H54 (cell line): ENCODE measurements at regions not wholly inside any gene's neighbourhood (a gene's known extent, or its start where the extent isn't known, plus 50 kb on each side); places are given as distances from the start of the nearest gene placed in this dataset.

Experiments used
- DNase-seq: peaks from one replicate; pipeline ENCODE4 v3.0.0; 2011; ENCODE audit warnings: low spot score, mixed read lengths; ENCODE audit not compliant: insufficient read length
- FAIRE-seq: peaks from 3 replicates; lab custom pipeline; 2011; peaks lifted over from hg19 to GRCh38; lab: Jason Lieb, UNC
- POLR2A ChIP-seq: IDR thresholded peaks from 2 replicates; pipeline ENCODE4 v1.6.1; 2011; ENCODE audit warnings: low read depth, mild to moderate bottlenecking, low read length

DNA sequence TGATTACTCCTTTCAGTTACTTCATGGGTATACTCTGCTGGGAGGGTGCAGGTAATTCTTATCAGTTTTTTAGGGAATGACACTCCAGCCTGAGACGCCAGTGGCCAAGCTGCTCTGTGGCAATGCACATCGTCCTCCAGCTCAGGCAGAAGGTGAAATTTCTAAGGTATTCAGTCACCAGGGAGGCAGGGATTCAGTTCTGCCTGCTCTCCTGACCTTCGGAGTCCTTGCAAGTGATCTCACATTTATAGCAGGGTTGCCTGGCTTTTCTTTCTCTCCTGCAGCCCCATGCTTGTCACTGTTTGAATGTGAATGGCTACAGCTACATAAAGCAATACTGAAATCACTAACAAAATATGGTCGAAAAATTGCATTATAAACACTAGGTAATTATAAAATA lies 1447.5 kb downstream of the EFNB2 start:
- no peak for DNase-seq
- FAIRE-seq: peak; percentile 6
- no peak for TF ChIP-seq POLR2A

DNA sequence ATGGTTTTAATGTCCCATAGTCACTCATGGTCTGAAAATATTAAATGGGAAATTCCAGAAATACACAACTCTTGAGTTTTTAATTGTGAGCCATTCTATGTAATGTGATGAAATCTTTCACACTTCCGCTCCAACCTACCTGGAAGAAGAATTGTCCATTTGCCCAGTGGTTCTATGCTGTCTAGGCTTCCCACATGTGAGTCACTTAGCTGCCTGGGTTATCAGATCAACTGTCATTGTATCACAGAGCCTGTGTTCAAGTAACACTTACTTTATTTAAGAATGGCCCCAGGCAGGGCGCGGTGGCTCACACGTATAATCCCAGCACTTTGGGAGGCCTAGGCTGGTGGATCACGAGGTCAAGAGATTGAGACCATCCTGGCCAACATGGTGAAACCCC lies 1450.5 kb downstream of the EFNB2 start:
- FAIRE-seq (no peak), DNase-seq (no peak)
- no peak for TF ChIP-seq POLR2A

DNA sequence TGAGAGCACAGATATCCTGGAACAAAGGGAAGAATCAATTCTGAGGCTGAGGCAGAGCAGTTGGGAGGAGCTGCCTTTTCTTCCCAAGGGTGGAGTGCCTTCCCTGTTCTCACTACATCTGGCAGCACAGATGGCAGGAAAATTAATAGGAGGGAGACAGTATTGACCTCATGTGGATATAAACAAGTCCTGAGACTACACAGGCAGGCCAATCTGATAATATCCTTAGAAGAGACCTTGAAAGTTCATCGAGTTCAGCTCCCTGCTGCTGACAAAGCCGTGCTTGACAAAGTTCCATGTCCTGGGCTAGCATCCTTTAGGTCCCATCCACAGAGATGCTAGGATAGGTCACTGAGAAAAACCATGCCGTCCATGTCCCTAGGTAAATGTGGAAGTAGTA lies 1451.5 kb downstream of the EFNB2 start:
- no peak for TF ChIP-seq POLR2A
- FAIRE-seq (peak; percentile 20), DNase-seq (no peak)

DNA sequence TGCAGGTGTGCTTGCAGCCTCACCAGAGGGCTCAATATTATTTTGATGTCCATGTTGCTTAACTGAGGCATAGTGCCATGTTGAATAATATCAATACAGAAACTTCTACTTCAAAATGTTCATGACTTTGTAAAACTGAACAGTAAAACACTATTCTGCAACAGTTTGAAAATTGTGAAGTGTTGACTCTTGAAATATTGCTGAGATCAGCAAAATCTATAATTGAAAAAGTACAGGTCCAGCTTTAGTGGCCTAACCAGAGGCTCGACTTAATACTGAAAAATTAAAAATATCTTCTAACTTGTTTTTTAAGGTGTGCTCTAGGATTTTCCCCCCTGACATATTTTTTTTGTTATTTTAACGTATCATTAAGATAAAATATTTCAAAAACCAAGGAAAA lies 1460.7 kb downstream of the EFNB2 start:
- FAIRE-seq: peak; percentile 36
- no peak for TF ChIP-seq POLR2A
- DNase-seq: no peak

DNA sequence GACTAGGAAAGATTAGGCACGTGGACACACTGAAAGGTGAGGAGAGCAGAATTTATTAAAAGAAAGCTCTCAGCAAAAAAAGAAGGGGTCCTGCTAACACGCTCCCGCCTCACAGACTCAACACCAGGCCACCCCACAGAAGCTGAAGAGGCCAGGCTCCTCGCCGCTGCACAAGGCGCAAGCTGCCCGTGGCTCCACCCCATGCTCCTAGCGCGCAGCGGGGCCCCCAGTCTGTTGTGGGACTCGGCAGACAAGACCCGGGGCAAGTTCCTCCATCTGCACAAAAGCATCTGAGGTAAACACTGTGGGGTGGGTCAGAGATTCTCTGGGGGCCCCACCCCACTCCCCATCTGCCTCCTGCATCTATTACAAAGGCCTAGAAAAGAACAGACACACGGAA lies 1462.4 kb downstream of the EFNB2 start:
- DNase-seq: no peak
- no peak for FAIRE-seq
- no peak for TF ChIP-seq POLR2A

DNA sequence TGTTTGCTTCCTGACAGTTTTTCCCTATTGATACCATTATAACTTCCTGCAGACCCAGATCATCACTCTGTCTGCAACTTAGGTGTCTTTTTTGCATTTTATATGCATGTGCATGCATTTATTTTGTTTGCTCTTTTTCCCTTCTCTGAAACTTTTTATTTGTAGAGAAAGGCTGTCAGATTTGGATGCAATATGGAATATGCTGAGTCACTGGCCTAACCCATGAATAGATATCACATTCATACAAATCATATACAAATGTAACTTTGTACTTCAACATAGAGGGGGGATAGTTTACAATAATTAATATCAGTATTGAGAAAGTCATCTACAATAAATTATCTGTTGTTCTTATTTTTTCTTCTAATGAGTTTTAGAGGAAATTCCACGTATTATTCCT lies 1465.0 kb downstream of the EFNB2 start:
- peak; percentile 60 for FAIRE-seq
- no peak for DNase-seq
- TF ChIP-seq POLR2A: no peak

DNA sequence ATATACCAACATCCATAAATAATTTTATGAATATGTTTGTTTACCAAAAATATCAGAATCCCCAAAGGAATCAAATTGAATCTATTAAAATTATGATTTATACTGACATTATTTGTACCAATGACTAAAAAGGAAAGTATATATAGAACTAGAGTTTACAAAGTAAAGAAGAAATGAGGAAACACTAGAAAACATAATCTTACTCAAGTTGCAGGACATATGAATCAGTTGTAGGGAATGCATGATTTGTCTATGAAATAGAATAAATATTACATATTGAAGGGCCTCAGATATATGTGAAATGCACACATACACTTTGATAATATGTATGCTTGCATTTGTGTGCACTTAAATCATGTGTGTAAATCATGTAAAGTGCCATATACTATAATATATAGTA lies 1466.4 kb downstream of the EFNB2 start:
- FAIRE-seq: peak; percentile 15

DNA sequence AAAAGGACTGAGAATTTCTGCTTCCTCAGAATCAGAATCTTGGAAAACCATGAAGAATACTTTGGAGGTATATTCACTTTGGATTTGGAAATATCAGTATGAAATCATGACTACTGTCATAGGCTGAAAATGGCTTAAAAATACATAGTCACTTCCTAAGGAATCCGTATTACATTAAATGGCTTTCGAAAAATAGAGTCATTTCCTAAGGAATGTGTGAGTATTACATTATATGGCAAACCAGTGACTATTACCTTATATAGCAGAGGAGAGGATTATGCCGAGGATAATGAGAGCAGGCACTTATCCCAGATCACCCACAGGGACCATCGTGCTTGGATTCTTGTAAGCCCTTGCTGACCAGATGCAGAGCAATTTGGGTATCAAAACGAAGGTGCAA lies 1471.8 kb downstream of the EFNB2 start:
- peak; percentile 36 for FAIRE-seq
- TF ChIP-seq POLR2A: no peak
- no peak for DNase-seq

More for the DNA sequence above, 1466.4 kb downstream of the EFNB2 start:
- no peak for TF ChIP-seq POLR2A
- no peak for DNase-seq

DNA sequence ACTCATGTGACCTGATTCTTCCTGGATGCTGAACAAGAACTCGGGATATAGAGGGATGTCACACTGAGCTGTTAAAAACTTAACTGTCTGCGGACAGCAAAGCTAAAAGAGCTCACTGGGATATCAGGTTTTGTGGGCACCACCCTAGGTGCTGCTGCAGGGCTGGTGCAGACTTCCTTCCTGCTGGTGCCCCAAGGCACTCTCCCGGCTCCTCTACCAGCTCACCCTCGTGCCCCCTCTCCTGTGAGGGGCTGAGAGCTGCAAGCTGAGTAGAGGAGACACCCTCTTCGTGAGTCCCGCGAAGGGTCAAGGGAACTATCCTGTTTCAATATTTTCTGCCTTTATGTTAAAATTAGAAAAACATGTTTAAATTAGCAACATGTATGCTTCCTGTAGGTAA lies 1475.7 kb downstream of the EFNB2 start:
- DNase-seq (no peak), FAIRE-seq (no peak)
- TF ChIP-seq POLR2A: no peak

DNA sequence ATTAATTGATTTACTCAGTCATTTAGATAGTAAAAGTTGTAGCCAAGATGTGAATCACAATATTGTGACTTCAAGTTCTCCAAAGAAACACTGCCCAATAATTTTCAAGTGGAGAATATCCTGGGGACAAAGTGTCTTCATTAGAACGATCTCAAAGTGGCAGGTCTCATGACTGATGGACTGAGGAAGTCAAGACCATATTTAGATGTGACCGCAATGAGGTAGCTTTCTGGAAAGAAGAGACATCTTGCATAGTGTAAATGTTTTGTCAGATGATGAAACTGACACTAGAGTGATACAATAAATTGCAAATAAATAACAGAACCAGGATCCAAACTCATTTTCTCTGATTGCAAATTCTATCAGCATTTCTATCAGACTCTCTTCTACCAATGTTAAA lies 1476.9 kb downstream of the EFNB2 start:
- FAIRE-seq (peak; percentile 36), DNase-seq (no peak)
- no peak for TF ChIP-seq POLR2A

DNA sequence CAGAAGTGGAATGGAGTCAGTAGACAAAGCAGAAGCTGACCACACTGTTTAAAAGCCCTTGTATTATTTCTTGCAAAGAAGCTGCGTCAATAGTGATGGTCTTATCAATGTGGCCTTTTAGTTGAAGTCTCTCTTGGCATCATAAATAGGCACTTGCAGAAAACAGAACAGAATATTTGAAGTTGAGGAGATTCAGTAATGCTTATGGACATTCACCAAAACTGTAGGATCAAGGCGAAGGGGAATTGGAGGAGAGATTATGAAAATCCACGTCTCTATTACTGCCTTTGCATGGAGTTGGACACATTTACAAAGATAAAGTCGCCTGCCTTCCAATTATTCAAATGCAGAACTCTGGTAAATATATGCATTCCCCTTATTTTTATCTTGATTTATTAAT lies 1482.8 kb downstream of the EFNB2 start:
- FAIRE-seq: peak; percentile 36

DNA sequence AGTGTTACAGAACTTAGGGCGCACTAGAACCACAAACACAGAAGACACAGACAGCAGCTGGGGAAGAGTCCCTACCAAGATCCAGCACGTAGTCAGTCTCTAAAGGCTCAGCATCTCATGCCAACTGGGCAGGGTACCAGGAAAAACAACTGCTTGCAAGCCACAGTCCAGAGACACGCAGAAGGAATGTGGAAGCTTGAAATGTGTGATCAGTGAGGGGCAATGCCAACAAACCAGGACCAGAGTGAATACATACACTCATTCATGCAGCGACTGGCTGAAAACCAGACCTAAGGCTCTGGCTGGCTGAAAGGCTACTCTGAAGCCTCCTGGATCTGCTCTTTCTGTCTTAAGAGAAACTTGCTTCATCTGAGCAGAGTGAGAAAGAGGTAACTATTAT lies 1484.8 kb downstream of the EFNB2 start:
- FAIRE-seq: peak; percentile 76
- no peak for DNase-seq
- TF ChIP-seq POLR2A: no peak

More for the DNA sequence above, 1482.8 kb downstream of the EFNB2 start:
- no peak for TF ChIP-seq POLR2A
- no peak for DNase-seq

DNA sequence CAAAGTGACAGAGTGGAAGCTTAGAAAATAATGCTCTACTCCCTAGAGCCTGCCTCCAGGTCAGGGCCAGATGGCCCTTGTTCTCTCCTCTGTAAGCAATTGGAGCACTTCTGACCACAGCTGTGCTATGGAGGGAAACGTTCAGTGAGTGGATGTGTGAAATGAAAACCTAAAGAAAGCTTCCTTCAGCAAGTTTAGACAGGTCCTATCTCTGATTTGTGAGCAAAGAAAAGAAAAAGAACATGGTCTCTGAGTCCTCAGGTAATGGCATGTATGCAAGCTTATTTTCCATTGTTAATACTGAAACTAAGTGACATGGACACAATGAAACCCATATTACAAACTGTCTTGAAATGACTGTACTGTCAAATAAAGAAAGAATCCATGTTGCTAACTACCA lies 1486.8 kb downstream of the EFNB2 start:
- TF ChIP-seq POLR2A: no peak
- no peak for DNase-seq
- FAIRE-seq: peak; percentile 55

DNA sequence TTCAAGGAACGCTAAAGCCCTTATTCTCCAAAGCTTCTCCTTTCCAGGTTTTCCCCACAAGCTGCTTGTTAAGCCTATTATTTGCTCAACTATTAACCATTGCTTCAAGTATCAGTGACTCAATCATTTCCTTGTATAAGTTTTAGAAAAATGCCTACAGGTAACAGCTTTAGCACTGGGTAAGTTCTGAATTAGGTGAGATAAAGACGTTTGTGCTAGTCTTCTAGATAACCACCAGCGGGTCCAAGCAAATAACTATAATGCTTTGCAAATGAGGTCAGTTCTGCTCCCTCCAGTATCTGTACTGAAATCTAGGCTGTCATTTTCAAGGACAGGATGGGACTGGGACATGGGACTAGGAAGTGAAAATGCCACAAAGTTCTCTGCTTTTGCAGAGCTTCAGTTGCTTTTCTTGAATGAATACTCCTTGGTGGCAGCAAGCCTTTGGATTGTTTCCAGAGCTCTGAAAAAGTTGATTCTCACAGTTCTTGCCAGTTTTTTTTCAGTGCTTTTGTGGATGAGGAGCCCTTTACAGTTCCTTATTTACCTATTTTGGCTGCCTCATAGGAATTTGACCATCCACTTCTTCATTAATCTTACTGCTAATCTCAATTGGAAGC lies 1487.7 kb downstream of the EFNB2 start:
- TF ChIP-seq POLR2A: no peak
- FAIRE-seq (no peak), DNase-seq (no peak)

DNA sequence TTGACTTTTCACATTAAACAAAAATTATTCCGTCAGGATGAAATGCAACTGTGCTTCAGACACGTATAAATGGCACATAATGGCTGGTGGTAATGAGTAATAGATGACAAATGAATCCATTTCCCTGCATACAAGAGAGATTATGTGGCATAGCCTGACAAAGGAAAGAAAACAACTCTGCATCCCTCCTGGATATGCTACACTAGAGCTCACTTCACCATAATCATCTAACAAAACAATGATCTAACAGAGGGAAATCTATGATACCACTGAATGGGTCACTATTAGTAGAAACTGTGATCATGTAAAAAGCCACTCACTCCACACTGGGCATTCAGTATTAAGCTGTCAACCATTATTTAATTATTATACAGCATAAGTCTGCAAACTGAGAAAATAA lies 1498.4 kb downstream of the EFNB2 start:
- no peak for TF ChIP-seq POLR2A
- DNase-seq (no peak), FAIRE-seq (peak; percentile 50)
